ENCODE measurements at regions not wholly inside any gene's neighbourhood (a gene's known extent, or its start where the extent isn't known, plus 50 kb on each side); places are given as distances from the start of the nearest gene placed in this dataset.

DNA sequence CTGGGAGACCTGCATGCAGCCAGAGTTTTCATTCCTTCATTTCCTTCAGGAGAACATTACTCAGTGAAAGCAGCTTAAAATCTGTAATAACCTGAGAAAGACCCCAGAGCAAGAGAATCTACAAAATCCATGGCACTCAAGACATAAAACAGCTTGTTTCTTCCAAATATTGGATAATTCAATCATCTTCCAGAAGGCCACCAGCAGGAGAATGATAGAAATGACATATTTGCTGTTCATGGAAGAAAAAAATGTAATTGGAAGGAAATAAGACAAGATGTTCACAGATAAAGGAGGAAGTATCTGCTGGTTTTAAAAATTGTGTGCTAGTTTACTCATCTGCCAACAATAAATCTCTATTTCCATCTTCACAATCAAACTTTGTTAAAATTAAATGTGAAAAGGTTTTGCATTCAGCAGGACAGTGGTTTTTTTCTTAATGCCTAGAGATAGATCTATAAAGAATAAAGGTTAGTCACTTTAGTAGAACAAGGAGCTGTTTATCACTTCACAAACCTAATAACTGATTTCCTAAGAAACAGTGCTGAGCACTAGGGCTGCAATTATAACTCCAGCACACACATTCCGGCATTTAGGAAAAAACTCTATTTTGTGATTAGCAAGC lies 530.8 kb downstream of the NSUN3 start:
- Histone ChIP-seq H2AFZ (ENCODE audit: low read depth, low read length) (no peak overlapping the region), H3K4me1 (replicated peaks in 1 of 2; ENCODE audit: control insufficient read depth in 2 of 2, insufficient read depth in 2 of 2, low read length in 2 of 2) (no peaks in the 10 kb centered on the region), H3K9me3 (replicated peaks; ENCODE audit: control insufficient read depth, insufficient read depth, low read depth, low read length) (no peaks in the 10 kb centered on the region), H3K79me2 (ENCODE audit: control insufficient read depth, insufficient read depth, low read length) (no peaks in the 10 kb centered on the region), H3K36me3 (ENCODE audit: control insufficient read depth, insufficient read depth, low read length) (no peaks in the 10 kb centered on the region), H3K9me1 (ENCODE audit: control insufficient read depth, insufficient read depth, low read length) (no peaks in the 10 kb centered on the region), H3K4me3 (no peak overlapping the region), H4K20me1 (replicated peaks; ENCODE audit: control insufficient read depth, insufficient read depth, low read length) (no peaks in the 10 kb centered on the region), H3K9ac (ENCODE audit: insufficient read depth in 1 of 2, low read depth in 2 of 2, low read length in 2 of 2) (no peak overlapping the region), H3K27me3 (ENCODE audit: control insufficient read depth in 2 of 2, insufficient read depth in 2 of 2, low read length in 2 of 2) (no peaks in the 10 kb centered on the region), H3K27ac (ENCODE audit: extremely low read depth, low read depth, low read length) (no peak overlapping the region), H3K4me2 (ENCODE audit: insufficient read depth, low read length) (no peak overlapping the region)
- DNase-seq (ENCODE audit: extremely low read depth in 1 of 4, low spot score in 3 of 4) (no peak), ATAC-seq (no peak), FAIRE-seq (no peak)
- no TSS peak for BruUV-seq (replicated peaks)
- intact Hi-C loops (cut with micrococcal nuclease) (no loop called here), in situ Hi-C loops (cut with MboI) (no loop called here)
- ChIA-PET POLR2A (no interaction called here), CTCF (ENCODE audit: low intra/inter-chr PET ratio) (no interaction called here)
- TF ChIP-seq LCOR (CRISPR knock-in tag; IDR thresholded peaks at IDR 0.05) (no peak), ZNF347 (CRISPR knock-in tag; IDR thresholded peaks at IDR 0.05; ENCODE audit: low read depth) (no peak), EP300 (IDR thresholded peaks at IDR 0.05; ENCODE audit: low read length) (no peak), GATAD2B (IDR thresholded peaks at IDR 0.05; ENCODE audit: borderline replicate concordance) (no peak), SNRNP70 (optimal IDR thresholded peaks at IDR 0.05; ENCODE audit: low read depth, low read length) (no peak), ZNF445 (CRISPR knock-in tag; IDR thresholded peaks at IDR 0.05; ENCODE audit: low read depth) (no peak), PURB (CRISPR knock-in tag; IDR thresholded peaks at IDR 0.05; ENCODE audit: low read depth) (no peak), HMGN3 (IDR thresholded peaks at IDR 0.05; ENCODE audit: borderline replicate concordance, extremely low read depth, insufficient read length, low read depth, low read length) (no peak), ZBTB17 (CRISPR knock-in tag; IDR thresholded peaks at IDR 0.05) (no peak), ZZZ3 (IDR thresholded peaks at IDR 0.05) (no peak), HNRNPL (IDR thresholded peaks at IDR 0.05; ENCODE audit: low read depth, low read length) (no peak), ETV5 (CRISPR knock-in tag; IDR thresholded peaks at IDR 0.05; ENCODE audit: low read depth) (no peak), CTBP1 (IDR thresholded peaks at IDR 0.05; ENCODE audit: borderline replicate concordance) (no peak)
- TF ChIP-seq, protein P1, sequence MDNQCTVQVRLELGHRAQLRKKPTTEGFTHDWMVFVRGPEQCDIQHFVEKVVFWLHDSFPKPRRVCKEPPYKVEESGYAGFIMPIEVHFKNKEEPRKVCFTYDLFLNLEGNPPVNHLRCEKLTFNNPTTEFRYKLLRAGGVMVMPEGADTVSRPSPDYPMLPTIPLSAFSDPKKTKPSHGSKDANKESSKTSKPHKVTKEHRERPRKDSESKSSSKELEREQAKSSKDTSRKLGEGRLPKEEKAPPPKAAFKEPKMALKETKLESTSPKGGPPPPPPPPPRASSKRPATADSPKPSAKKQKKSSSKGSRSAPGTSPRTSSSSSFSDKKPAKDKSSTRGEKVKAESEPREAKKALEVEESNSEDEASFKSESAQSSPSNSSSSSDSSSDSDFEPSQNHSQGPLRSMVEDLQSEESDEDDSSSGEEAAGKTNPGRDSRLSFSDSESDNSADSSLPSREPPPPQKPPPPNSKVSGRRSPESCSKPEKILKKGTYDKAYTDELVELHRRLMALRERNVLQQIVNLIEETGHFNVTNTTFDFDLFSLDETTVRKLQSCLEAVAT (IDR thresholded peaks at IDR 0.05), result no peak
- TF ChIP-seq, protein P2, sequence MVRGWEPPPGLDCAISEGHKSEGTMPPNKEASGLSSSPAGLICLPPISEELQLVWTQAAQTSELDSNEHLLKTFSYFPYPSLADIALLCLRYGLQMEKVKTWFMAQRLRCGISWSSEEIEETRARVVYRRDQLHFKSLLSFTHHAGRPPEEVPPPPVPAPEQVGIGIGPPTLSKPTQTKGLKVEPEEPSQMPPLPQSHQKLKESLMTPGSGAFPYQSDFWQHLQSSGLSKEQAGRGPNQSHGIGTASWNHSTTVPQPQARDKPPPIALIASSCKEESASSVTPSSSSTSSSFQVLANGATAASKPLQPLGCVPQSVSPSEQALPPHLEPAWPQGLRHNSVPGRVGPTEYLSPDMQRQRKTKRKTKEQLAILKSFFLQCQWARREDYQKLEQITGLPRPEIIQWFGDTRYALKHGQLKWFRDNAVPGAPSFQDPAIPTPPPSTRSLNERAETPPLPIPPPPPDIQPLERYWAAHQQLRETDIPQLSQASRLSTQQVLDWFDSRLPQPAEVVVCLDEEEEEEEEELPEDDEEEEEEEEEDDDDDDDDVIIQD (CRISPR knock-in tag; IDR thresholded peaks at IDR 0.05), result no peak
- TF ChIP-seq, protein P3, sequence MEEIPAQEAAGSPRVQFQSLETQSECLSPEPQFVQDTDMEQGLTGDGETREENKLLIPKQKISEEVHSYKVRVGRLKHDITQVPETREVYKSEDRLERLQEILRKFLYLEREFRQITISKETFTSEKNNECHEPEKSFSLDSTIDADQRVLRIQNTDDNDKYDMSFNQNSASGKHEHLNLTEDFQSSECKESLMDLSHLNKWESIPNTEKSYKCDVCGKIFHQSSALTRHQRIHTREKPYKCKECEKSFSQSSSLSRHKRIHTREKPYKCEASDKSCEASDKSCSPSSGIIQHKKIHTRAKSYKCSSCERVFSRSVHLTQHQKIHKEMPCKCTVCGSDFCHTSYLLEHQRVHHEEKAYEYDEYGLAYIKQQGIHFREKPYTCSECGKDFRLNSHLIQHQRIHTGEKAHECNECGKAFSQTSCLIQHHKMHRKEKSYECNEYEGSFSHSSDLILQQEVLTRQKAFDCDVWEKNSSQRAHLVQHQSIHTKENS (CRISPR knock-in tag; IDR thresholded peaks at IDR 0.05), result no peak
- WGBS (ENCODE audit: insufficient coverage, low coverage, missing lambda C conversion rate), result 0% methylated on average over 1 of the region's 1 CpG

All from K562 (cell line).